Left lobe of liver (tissue), 2 donors: ENCODE measurements at regions not wholly inside any gene's neighbourhood (a gene's known extent, or its start where the extent isn't known, plus 50 kb on each side); places are given as distances from the start of the nearest gene placed in this dataset.

ENCODE experiments used
- ATAC-seq: fragments of 200-7000 bp; cut with Tn5 transposase; one replicate; pipeline ENCODE4 v1.9.1; 2020; ENCODE audit warnings: mild to moderate bottlenecking, moderate library complexity
- DNase-seq: peaks from one replicate; pipeline ENCODE4 v3.0.0-alpha.2; 2020; ENCODE audit warnings: low spot score
- donor health status: DM: no; HTN: no; CAD: no; lungs with moderate emphysema.
- donor health status: DM: no; HTN: yes; CAD: no.

GRCh38 chr2:126990200-126990599, 91.5 kb downstream of the TEX51 start:
- ATAC-seq: peak; percentile 69

GRCh38 chr2:126990605-126991532, 92.2 kb downstream of the TEX51 start:
- ATAC-seq (peak; percentile 68), DNase-seq (no peak)

More at GRCh38 chr2:126990200-126990599, 91.5 kb downstream of the TEX51 start:
- DNase-seq: no peak

- no peak for DNase-seq
- ATAC-seq: no peak
These were observed 95.7 kb downstream of the TEX51 start for GRCh38 chr2:126994340-126994777.

- ATAC-seq: no peak
These were observed 97.1 kb downstream of the TEX51 start for GRCh38 chr2:126995621-126996377.

GRCh38 chr2:126996378-126996699, 97.6 kb downstream of the TEX51 start:
- DNase-seq (no peak), ATAC-seq (no peak)

More at GRCh38 chr2:126995621-126996377, 97.1 kb downstream of the TEX51 start:
- no peak for DNase-seq
